ENCODE measurements at regions not wholly inside any gene's neighbourhood (a gene's known extent, or its start where the extent isn't known, plus 50 kb on each side); places are given as distances from the start of the nearest gene placed in this dataset.

GRCh38 chr3:193114431-193115340 is 126.3 kb upstream of the PLAAT1 start:
- Histone ChIP-seq H3K36me3 (ENCODE audit: control insufficient read depth in 3 of 3, insufficient read depth in 2 of 3, low read depth in 1 of 3, low read length in 3 of 3) (no peaks in the 10 kb centered on the region), H3K4me1 (ENCODE audit: control insufficient read depth in 3 of 3, insufficient read depth in 2 of 3, low read depth in 1 of 3, low read length in 2 of 3) (no peaks in the 10 kb centered on the region), H3K27ac (ENCODE audit: low read depth in 1 of 3, low read length in 2 of 3) (no peak overlapping the region), H3K9me3 (ENCODE audit: control insufficient read depth in 2 of 2, insufficient read depth in 1 of 2, low read depth in 1 of 2, low read length in 1 of 2) (no peaks in the 10 kb centered on the region), H3K4me3 (ENCODE audit: low read depth in 1 of 3, low read length in 3 of 3) (no peak overlapping the region), H3K27me3 (ENCODE audit: control insufficient read depth in 3 of 3, insufficient read depth in 3 of 3, low read length in 3 of 3) (no peaks in the 10 kb centered on the region)
- no peak for FAIRE-seq
- DNase-seq, result no peak
- WGBS, 3 donors, result 78 to 86% (median 81%) methylated on average over 10 of the region's 10 CpGs

DNA sequence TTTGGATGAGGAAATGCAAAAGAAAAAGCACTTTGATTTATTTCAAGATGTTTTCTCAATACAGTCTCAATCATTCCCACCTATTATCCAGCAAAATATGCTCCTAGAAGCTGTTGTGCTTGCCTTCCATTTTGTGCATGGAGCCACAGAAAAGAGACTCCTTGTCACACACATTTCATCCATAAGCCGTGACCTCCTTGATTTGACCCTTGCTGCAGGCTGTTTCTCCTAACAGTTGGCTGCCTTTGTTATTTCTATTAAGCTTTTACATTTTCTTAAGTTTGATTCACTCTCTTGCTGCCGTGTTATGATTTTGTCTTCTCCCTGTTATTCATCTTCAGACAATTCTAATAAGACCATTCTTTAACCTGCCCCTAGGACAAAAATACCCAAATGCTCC is 124.2 kb upstream of the PLAAT1 start:
- H3K4me1 ChIP-seq (ENCODE audit: control insufficient read depth in 3 of 3, insufficient read depth in 2 of 3, low read depth in 1 of 3, low read length in 2 of 3), result no peaks in the 10 kb centered on the region
- FAIRE-seq (no peak), DNase-seq (no peak)
- H3K36me3 ChIP-seq (ENCODE audit: control insufficient read depth in 3 of 3, insufficient read depth in 2 of 3, low read depth in 1 of 3, low read length in 3 of 3), result no peaks in the 10 kb centered on the region
- H3K4me3 ChIP-seq (ENCODE audit: low read depth in 1 of 3, low read length in 3 of 3), result no peak overlapping the region
- 61 to 87% (median 82%) methylated on average over 2 of the region's 2 CpGs for WGBS, 3 donors
- H3K9me3 ChIP-seq (ENCODE audit: control insufficient read depth in 2 of 2, insufficient read depth in 1 of 2, low read depth in 1 of 2, low read length in 1 of 2), result no peaks in the 10 kb centered on the region
- no peaks in the 10 kb centered on the region for H3K27me3 ChIP-seq (ENCODE audit: control insufficient read depth in 3 of 3, insufficient read depth in 3 of 3, low read length in 3 of 3)
- no peak overlapping the region for H3K27ac ChIP-seq (ENCODE audit: low read depth in 1 of 3, low read length in 2 of 3)

DNA sequence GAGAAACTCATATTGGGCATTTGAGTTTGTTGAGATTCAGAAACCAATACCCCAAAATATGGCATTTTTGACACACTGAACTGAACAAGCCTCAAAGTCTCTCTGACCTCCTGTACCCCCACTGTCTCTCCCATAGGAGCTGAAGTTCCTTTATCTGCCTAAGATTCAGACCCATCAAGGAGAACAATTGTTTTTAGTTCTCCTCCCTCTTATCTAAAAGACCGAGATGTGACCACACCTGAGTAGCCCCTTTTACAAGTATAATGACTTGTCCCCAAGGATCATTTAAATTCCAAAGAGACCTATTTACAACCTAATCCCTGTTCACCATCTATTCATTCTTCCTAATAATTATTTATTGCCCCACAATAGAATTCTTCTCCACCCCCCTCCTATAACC is 122.1 kb upstream of the PLAAT1 start:
- Histone ChIP-seq H3K27ac (ENCODE audit: low read depth in 1 of 3, low read length in 2 of 3) (no peak overlapping the region), H3K4me1 (ENCODE audit: control insufficient read depth in 3 of 3, insufficient read depth in 2 of 3, low read depth in 1 of 3, low read length in 2 of 3) (no peaks in the 10 kb centered on the region), H3K4me3 (ENCODE audit: low read depth in 1 of 3, low read length in 3 of 3) (no peak overlapping the region), H3K9me3 (ENCODE audit: control insufficient read depth in 2 of 2, insufficient read depth in 1 of 2, low read depth in 1 of 2, low read length in 1 of 2) (no peaks in the 10 kb centered on the region), H3K27me3 (ENCODE audit: control insufficient read depth in 3 of 3, insufficient read depth in 3 of 3, low read length in 3 of 3) (no peaks in the 10 kb centered on the region), H3K36me3 (ENCODE audit: control insufficient read depth in 3 of 3, insufficient read depth in 2 of 3, low read depth in 1 of 3, low read length in 3 of 3) (no peaks in the 10 kb centered on the region)
- DNase-seq (no peak), FAIRE-seq (no peak)
- 17 to 75% (median 50%) methylated on average over 1 of the region's 1 CpG for WGBS, 3 donors

DNA sequence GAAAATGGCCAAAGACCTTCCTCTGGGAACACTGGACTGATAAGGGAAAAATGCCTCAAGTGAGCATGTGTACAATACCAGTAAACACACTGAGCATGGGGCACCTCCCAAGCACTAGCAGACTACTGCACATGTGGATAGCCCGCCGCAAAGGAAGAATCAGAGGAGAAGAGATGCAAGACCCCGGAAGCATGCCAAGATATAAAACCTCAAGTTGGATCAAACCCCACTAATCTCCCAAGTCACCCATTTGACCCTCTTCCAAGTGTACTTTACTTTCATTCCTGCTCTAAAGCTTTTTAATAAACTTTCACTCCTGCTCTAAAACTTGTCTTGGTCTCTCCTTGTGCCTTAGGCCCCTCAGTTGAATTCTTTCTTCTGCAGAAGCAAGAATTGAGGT is 121.1 kb upstream of the PLAAT1 start:
- Histone ChIP-seq H3K9me3 (ENCODE audit: control insufficient read depth in 2 of 2, insufficient read depth in 1 of 2, low read depth in 1 of 2, low read length in 1 of 2) (no peaks in the 10 kb centered on the region), H3K36me3 (ENCODE audit: control insufficient read depth in 3 of 3, insufficient read depth in 2 of 3, low read depth in 1 of 3, low read length in 3 of 3) (no peaks in the 10 kb centered on the region), H3K27me3 (ENCODE audit: control insufficient read depth in 3 of 3, insufficient read depth in 3 of 3, low read length in 3 of 3) (no peaks in the 10 kb centered on the region), H3K27ac (ENCODE audit: low read depth in 1 of 3, low read length in 2 of 3) (no peak overlapping the region), H3K4me1 (ENCODE audit: control insufficient read depth in 3 of 3, insufficient read depth in 2 of 3, low read depth in 1 of 3, low read length in 2 of 3) (no peaks in the 10 kb centered on the region), H3K4me3 (ENCODE audit: low read depth in 1 of 3, low read length in 3 of 3) (no peak overlapping the region)
- 83 to 97% (median 86%) methylated on average over 3 of the region's 3 CpGs for WGBS, 3 donors
- FAIRE-seq (no peak), DNase-seq (no peak)

DNA sequence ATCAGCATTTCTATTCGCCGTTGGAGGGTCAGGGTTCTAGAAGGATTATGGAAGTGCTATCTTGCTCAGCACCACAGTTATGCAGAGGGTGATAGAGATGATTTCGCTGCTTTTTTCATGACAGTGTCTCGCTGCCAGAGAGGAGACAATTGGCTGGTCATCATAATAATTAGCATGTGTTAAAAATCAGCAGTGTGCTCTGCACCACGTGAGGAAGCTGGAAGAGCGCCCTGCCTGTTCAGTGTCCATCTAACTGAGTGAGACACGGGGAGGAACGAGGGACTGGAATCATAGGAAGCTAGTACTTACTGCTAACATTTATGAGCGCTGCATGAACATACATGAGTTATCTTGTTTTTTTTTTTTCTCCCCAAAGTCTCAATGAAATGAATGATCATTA is 116.2 kb upstream of the PLAAT1 start:
- Histone ChIP-seq H3K4me3 (ENCODE audit: low read depth in 1 of 3, low read length in 3 of 3) (no peak overlapping the region), H3K27ac (ENCODE audit: low read depth in 1 of 3, low read length in 2 of 3) (no peak overlapping the region), H3K4me1 (ENCODE audit: control insufficient read depth in 3 of 3, insufficient read depth in 2 of 3, low read depth in 1 of 3, low read length in 2 of 3) (no peaks in the 10 kb centered on the region), H3K27me3 (ENCODE audit: control insufficient read depth in 3 of 3, insufficient read depth in 3 of 3, low read length in 3 of 3) (no peaks in the 10 kb centered on the region), H3K36me3 (ENCODE audit: control insufficient read depth in 3 of 3, insufficient read depth in 2 of 3, low read depth in 1 of 3, low read length in 3 of 3) (no peaks in the 10 kb centered on the region), H3K9me3 (ENCODE audit: control insufficient read depth in 2 of 2, insufficient read depth in 1 of 2, low read depth in 1 of 2, low read length in 1 of 2) (no peaks in the 10 kb centered on the region)
- FAIRE-seq, result no peak
- 73 to 84% (median 81%) methylated on average over 9 of the region's 9 CpGs for WGBS, 3 donors
- DNase-seq, result no peak

DNA sequence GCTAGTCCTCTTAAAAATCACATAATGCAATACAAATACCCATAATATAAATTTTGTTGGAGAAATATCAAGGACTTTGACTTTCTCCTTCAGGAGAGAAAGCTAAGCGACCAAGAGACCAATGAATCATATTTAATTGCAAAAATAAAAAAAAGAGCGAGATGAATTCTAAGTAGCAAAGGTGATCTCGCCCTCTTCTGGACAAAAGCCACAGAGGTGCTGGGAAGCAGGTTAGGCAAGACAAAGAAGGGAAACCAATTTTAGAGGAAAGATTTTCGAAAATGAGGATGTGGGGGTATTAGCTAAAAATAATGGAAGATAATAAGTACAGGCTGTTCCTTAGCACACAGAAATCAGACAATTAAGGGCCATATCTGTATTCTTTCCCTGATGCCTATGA is 111.4 kb upstream of the PLAAT1 start:
- no peaks in the 10 kb centered on the region for H3K9me3 ChIP-seq (ENCODE audit: control insufficient read depth in 2 of 2, insufficient read depth in 1 of 2, low read depth in 1 of 2, low read length in 1 of 2)
- no peak overlapping the region for H3K27ac ChIP-seq (ENCODE audit: low read depth in 1 of 3, low read length in 2 of 3)
- H3K4me3 ChIP-seq (ENCODE audit: low read depth in 1 of 3, low read length in 3 of 3), result no peak overlapping the region
- no peaks in the 10 kb centered on the region for H3K4me1 ChIP-seq (ENCODE audit: control insufficient read depth in 3 of 3, insufficient read depth in 2 of 3, low read depth in 1 of 3, low read length in 2 of 3)
- no peak for DNase-seq
- H3K36me3 ChIP-seq (ENCODE audit: control insufficient read depth in 3 of 3, insufficient read depth in 2 of 3, low read depth in 1 of 3, low read length in 3 of 3), result no peaks in the 10 kb centered on the region
- WGBS, 3 donors, result 19 to 56% (median 30%) methylated on average over 4 of the region's 4 CpGs
- no peak for FAIRE-seq
- H3K27me3 ChIP-seq (ENCODE audit: control insufficient read depth in 3 of 3, insufficient read depth in 3 of 3, low read length in 3 of 3), result no peaks in the 10 kb centered on the region

- Histone ChIP-seq H3K27ac (ENCODE audit: low read depth in 1 of 3, low read length in 2 of 3) (no peak overlapping the region), H3K27me3 (ENCODE audit: control insufficient read depth in 3 of 3, insufficient read depth in 3 of 3, low read length in 3 of 3) (no peaks in the 10 kb centered on the region), H3K4me1 (ENCODE audit: control insufficient read depth in 3 of 3, insufficient read depth in 2 of 3, low read depth in 1 of 3, low read length in 2 of 3) (no peaks in the 10 kb centered on the region), H3K4me3 (ENCODE audit: low read depth in 1 of 3, low read length in 3 of 3) (no peak overlapping the region), H3K9me3 (ENCODE audit: control insufficient read depth in 2 of 2, insufficient read depth in 1 of 2, low read depth in 1 of 2, low read length in 1 of 2) (no peaks in the 10 kb centered on the region), H3K36me3 (ENCODE audit: control insufficient read depth in 3 of 3, insufficient read depth in 2 of 3, low read depth in 1 of 3, low read length in 3 of 3) (no peaks in the 10 kb centered on the region)
- WGBS, 3 donors, result 75 to 87% (median 81%) methylated on average over 4 of the region's 4 CpGs
- no peak for DNase-seq
- FAIRE-seq, result no peak
Measured at GRCh38 chr3:193130576-193130975, 110.4 kb upstream of the PLAAT1 start.

GRCh38 chr3:193132241-193132640 is 108.8 kb upstream of the PLAAT1 start:
- no peak overlapping the region for H3K27ac ChIP-seq (ENCODE audit: low read depth in 1 of 3, low read length in 2 of 3)
- no peaks in the 10 kb centered on the region for H3K27me3 ChIP-seq (ENCODE audit: control insufficient read depth in 3 of 3, insufficient read depth in 3 of 3, low read length in 3 of 3)
- no peak for FAIRE-seq
- no peaks in the 10 kb centered on the region for H3K9me3 ChIP-seq (ENCODE audit: control insufficient read depth in 2 of 2, insufficient read depth in 1 of 2, low read depth in 1 of 2, low read length in 1 of 2)
- 70 to 77% (median 73%) methylated on average over 2 of the region's 2 CpGs for WGBS, 3 donors
- H3K4me3 ChIP-seq (ENCODE audit: low read depth in 1 of 3, low read length in 3 of 3), result no peak overlapping the region
- no peaks in the 10 kb centered on the region for H3K4me1 ChIP-seq (ENCODE audit: control insufficient read depth in 3 of 3, insufficient read depth in 2 of 3, low read depth in 1 of 3, low read length in 2 of 3)
- DNase-seq, result no peak
- H3K36me3 ChIP-seq (ENCODE audit: control insufficient read depth in 3 of 3, insufficient read depth in 2 of 3, low read depth in 1 of 3, low read length in 3 of 3), result no peaks in the 10 kb centered on the region

DNA sequence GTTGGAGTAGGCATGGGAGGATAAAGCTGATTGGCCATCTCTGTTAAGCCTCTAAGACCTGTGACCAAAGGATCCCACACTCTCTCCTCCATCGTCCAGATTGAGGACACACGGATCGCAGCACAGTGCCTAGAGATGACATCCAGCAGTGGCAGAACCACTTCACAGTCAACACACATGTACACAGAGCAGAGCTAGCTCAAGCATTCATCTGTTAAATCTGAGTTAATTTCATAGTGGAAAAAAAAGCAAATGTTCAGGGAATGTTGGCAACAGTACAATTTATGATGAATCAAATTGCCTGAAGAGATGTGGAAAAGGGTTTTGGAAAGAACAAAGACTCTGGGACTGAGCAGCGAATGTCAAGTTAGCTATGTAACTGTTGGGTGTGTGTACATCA is 108.1 kb upstream of the PLAAT1 start:
- Histone ChIP-seq H3K36me3 (ENCODE audit: control insufficient read depth in 3 of 3, insufficient read depth in 2 of 3, low read depth in 1 of 3, low read length in 3 of 3) (no peaks in the 10 kb centered on the region), H3K9me3 (ENCODE audit: control insufficient read depth in 2 of 2, insufficient read depth in 1 of 2, low read depth in 1 of 2, low read length in 1 of 2) (no peaks in the 10 kb centered on the region), H3K27ac (ENCODE audit: low read depth in 1 of 3, low read length in 2 of 3) (no peak overlapping the region), H3K4me3 (ENCODE audit: low read depth in 1 of 3, low read length in 3 of 3) (no peak overlapping the region), H3K4me1 (ENCODE audit: control insufficient read depth in 3 of 3, insufficient read depth in 2 of 3, low read depth in 1 of 3, low read length in 2 of 3) (no peaks in the 10 kb centered on the region), H3K27me3 (ENCODE audit: control insufficient read depth in 3 of 3, insufficient read depth in 3 of 3, low read length in 3 of 3) (no peaks in the 10 kb centered on the region)
- 69 to 83% (median 78%) methylated on average over 4 of the region's 4 CpGs for WGBS, 3 donors
- no peak for FAIRE-seq
- DNase-seq, result no peak

Measured in small intestine (tissue), 7 donors.